Neural cell (in vitro differentiated cells): ENCODE measurements at regions not wholly inside any gene's neighbourhood (a gene's known extent, or its start where the extent isn't known, plus 50 kb on each side); places are given as distances from the start of the nearest gene placed in this dataset.

Experiments
- CTCF ChIP-seq: fragments of 450-650 bp; IDR thresholded peaks from 2 replicates; pipeline ENCODE4 v1.5.1; 2014; ENCODE audit warnings: antibody characterized with exemption, mild to moderate bottlenecking, moderate library complexity; ENCODE audit not compliant: poor library complexity, severe bottlenecking
- EP300 ChIP-seq: fragments of 450-650 bp; conservative IDR thresholded peaks from 2 replicates; pipeline ENCODE4 v1.6.1; 2014; ENCODE audit warnings: antibody characterized with exemption, mild to moderate bottlenecking, moderate library complexity; ENCODE audit not compliant: poor library complexity, severe bottlenecking
- EZH2 ChIP-seq: fragments of 200-600, 300-800 bp; shearing (Covaris generic), sonication (generic); IDR thresholded peaks from 2 replicates; pipeline ENCODE4 v1.6.1; 2014; ENCODE audit warnings: antibody characterized with exemption, low read length, borderline replicate concordance, mild to moderate bottlenecking; ENCODE audit not compliant: insufficient read depth, poor library complexity, severe bottlenecking
- MXI1 ChIP-seq: fragments of 450-650 bp; conservative IDR thresholded peaks from 2 replicates; pipeline ENCODE4 v1.6.1; 2014; ENCODE audit warnings: antibody characterized with exemption, mild to moderate bottlenecking; ENCODE audit not compliant: poor library complexity, severe bottlenecking
- POLR2AphosphoS5 ChIP-seq: IDR thresholded peaks from 2 replicates; pipeline ENCODE4 v1.6.1; 2012
- RAD21 ChIP-seq: fragments of 450-650 bp; conservative IDR thresholded peaks from 2 replicates; pipeline ENCODE4 v1.6.1; 2014; ENCODE audit warnings: antibody characterized with exemption, mild to moderate bottlenecking, moderate library complexity
- REST ChIP-seq: IDR thresholded peaks from 2 replicates; pipeline ENCODE4 v1.6.1; 2012; ENCODE audit warnings: borderline replicate concordance
- SMC3 ChIP-seq: fragments of 450-650 bp; conservative IDR thresholded peaks from 2 replicates; pipeline ENCODE4 v1.6.1; 2014; ENCODE audit warnings: antibody characterized with exemption, mild to moderate bottlenecking, moderate library complexity; ENCODE audit not compliant: poor library complexity
- TAF1 ChIP-seq: IDR thresholded peaks from 2 replicates; pipeline ENCODE4 v1.6.1; 2012; ENCODE audit warnings: low read depth

- TF ChIP-seq RAD21 (no peak), CTCF (no peak), EZH2 (no peak), TAF1 (no peak), MXI1 (no peak), POLR2AphosphoS5 (no peak), REST (no peak), EP300 (no peak), SMC3 (no peak)
Measured at GRCh38 chr5:42872865-42873264, 61.2 kb upstream of the SELENOP start.
